Heart left ventricle (tissue), 16 donors: ENCODE measurements at regions not wholly inside any gene's neighbourhood (a gene's known extent, or its start where the extent isn't known, plus 50 kb on each side); places are given as distances from the start of the nearest gene placed in this dataset.

Experiments
- ATAC-seq, 4 donors: fragments of 200-7000 bp; cut with Tn5 transposase; one replicate each; pipeline ENCODE4 v1.9.1; 2020 to 2022; ENCODE audit warnings: moderate library complexity in 4 of 4, mild to moderate bottlenecking in 3 of 4, moderate number of reproducible peaks in 1 of 4
- DNase-seq, 5 donors: peaks; one replicate each; pipeline ENCODE4 v3.0.0-alpha.2; 2020
- H3K27ac ChIP-seq, 12 donors: fragments of 200-600 bp; sonication (generic) in 4 of 12; one replicate each; pipeline versions ENCODE4 v1.5.0 to v1.8.0; 2016 to 2022; ENCODE audit warnings: mild to moderate bottlenecking in 2 of 12
- H3K27me3 ChIP-seq, 9 donors: fragments of 200-600 bp; sonication (generic) in 2 of 9; one replicate each; pipeline versions ENCODE4 v1.5.1 to v1.8.0; 2016 to 2022; ENCODE audit warnings: mild to moderate bottlenecking in 3 of 9
- H3K36me3 ChIP-seq, 9 donors: fragments of 200-600 bp; sonication (generic) in 2 of 9; one replicate each; pipeline versions ENCODE4 v1.5.0 to v1.8.0; 2018 to 2022; ENCODE audit warnings: mild to moderate bottlenecking in 2 of 9
- H3K4me1 ChIP-seq, 12 donors: fragments of 200-600 bp; sonication (generic) in 4 of 12; one replicate each; pipeline versions ENCODE4 v1.5.0 to v1.8.0; 2016 to 2022; ENCODE audit warnings: mild to moderate bottlenecking in 3 of 12
- H3K4me3 ChIP-seq, 12 donors: fragments of 200-600 bp; sonication (generic) in 4 of 12; one replicate each; pipeline versions ENCODE4 v1.5.0 to v1.8.0; 2017 to 2022; ENCODE audit warnings: mild to moderate bottlenecking in 9 of 12, moderate library complexity in 4 of 12
- H3K9me3 ChIP-seq, 12 donors: fragments of 200-600 bp; sonication (generic) in 4 of 12; one replicate each; pipeline versions ENCODE4 v1.5.0 to v1.8.0; 2016 to 2022; ENCODE audit warnings: mild to moderate bottlenecking in 1 of 12
- POLR2A ChIP-seq, 2 donors: fragments of 450-650 bp; IDR thresholded peaks; one replicate each; pipeline ENCODE4 v1.6.1; 2017; ENCODE audit warnings: antibody characterized with exemption in 2 of 2, mild to moderate bottlenecking in 2 of 2, moderate library complexity in 2 of 2
- WGBS, 4 donors: extraction: QIAGEN DNeasy Blood & Tissue Kit in 2 of 4; methylation state at CpG; one replicate each; pipeline versions ENCODE4 v1.1.5 to v1.1.7; 2013 to 2018; 5-methylcytosine and 5-hydroxymethylcytosine counted together
- intact Hi-C, 10 donors: fragments of 100-400 bp; cut with DNase I; formaldehyde crosslinking; loops; one replicate each; pipeline versions ENCODE4 v1.11.1 to v1.14.2; 2022
- TF ChIP-seq, protein P1 (sequence below), 12 donors: fragments of 200-600 bp; sonication (generic) in 4 of 12; IDR thresholded peaks; one replicate each; pipeline versions ENCODE4 v1.5.0 to v1.8.0; 2018 to 2022; ENCODE audit warnings: antibody characterized with exemption in 12 of 12, mild to moderate bottlenecking in 5 of 12
- donor health status: ischemic (EF 13 %, LVEDD 7.1; RV severe dilation, severe dysfunction).
- donor health status: healthy with polysubstance abuse.
- donor health status: DM: no; HTN: yes; CAD: no.
- donor health status: DM: no; HTN: no; CAD: no.
- donor health status: ischemic (EF 25% LVEDD 6.9; RV normal size, moderate dysfunction).
- donor health status: ischemic (EF 25% LVEDD 5.7; RV mildly dilated, moderate dysfunction).
- donor health status: healthy.
- donor health status: DM: yes; HTN: yes; CAD: no.
- donor health status: ischemic (EF 35%, LVEDD 5.7; RV mildly dilated, moderate dysfunction).
- donor health status: nonischemic (EF 11% LVEDD 7.7; RV severe dilation, severe dysfunction).
- donor health status: DM: yes; HTN: yes; CAD: no.
- donor health status: PGD.
- donor health status: ischemic (EF 29% LVEDD 5.4; RV normal size, mild dysfunction).
- donor health status: nonischemic (EF 23%, LVEDD 6.1; RV moderate dilation, normal function).

DNA sequence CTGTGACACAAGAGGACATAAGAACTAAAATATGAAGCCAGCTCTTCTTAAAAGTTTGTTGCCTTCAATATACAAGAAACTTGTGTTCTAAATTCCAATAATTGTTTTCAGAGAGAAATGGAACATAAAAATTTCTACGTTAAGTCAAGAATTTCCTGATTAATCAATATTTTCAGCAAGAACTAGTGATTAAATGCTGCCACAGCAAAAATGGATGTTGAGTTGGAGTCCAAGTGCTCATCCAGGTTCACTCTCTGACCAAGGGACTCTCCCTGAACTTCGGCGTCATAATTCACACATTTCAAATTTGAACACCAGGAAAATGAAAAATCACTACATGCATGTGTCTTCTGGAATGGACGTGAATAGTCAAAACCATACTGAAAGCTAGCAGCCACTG is 1263.6 kb upstream of the GOT2 start:
- Histone ChIP-seq H3K9me3 (peaks cover 0 to 2% (median 0%) of the 10 kb centered on the region in 12 donors), H3K4me1 (no peaks in the 10 kb centered on the region), H3K4me3 (no peak overlapping the region), H3K36me3 (no peaks in the 10 kb centered on the region), H3K27me3 (no peaks in the 10 kb centered on the region), H3K27ac (no peak overlapping the region)
- WGBS, 4 donors, result 89 to 94% (median 91%) methylated on average over 4 of the region's 4 CpGs
- intact Hi-C loops, result no loop called here
- no peak for TF ChIP-seq POLR2A (IDR thresholded peaks at IDR 0.05)
- TF ChIP-seq, protein P1, sequence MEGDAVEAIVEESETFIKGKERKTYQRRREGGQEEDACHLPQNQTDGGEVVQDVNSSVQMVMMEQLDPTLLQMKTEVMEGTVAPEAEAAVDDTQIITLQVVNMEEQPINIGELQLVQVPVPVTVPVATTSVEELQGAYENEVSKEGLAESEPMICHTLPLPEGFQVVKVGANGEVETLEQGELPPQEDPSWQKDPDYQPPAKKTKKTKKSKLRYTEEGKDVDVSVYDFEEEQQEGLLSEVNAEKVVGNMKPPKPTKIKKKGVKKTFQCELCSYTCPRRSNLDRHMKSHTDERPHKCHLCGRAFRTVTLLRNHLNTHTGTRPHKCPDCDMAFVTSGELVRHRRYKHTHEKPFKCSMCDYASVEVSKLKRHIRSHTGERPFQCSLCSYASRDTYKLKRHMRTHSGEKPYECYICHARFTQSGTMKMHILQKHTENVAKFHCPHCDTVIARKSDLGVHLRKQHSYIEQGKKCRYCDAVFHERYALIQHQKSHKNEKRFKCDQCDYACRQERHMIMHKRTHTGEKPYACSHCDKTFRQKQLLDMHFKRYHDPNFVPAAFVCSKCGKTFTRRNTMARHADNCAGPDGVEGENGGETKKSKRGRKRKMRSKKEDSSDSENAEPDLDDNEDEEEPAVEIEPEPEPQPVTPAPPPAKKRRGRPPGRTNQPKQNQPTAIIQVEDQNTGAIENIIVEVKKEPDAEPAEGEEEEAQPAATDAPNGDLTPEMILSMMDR (IDR thresholded peaks at IDR 0.05), result no peak
- DNase-seq (no peak), ATAC-seq (no peak)

DNA sequence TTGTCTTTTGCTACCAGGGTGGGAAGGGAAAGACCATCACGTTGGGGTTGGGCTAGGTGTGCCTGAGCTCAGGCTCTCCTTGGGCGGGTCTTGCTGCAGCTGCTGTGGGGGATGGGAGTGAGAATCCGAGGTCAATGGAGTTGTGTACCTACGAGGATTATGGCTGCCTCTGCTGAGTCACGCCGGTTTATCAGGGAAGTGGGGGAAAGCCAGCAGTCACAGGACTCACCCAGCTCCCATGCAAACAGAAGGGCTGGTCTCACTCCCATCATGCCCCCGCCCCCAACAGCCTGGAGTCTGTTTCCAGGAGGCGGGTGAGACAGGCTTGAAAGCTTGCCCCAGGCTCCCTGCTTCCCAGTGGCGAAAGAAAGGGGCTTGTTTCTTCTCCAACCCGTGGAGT is 1259.0 kb upstream of the GOT2 start:
- Histone ChIP-seq H3K4me1 (no peaks in the 10 kb centered on the region), H3K4me3 (no peak overlapping the region), H3K27me3 (no peaks in the 10 kb centered on the region), H3K27ac (no peak overlapping the region), H3K36me3 (no peaks in the 10 kb centered on the region), H3K9me3 (peaks cover 0 to 32% (median 9%) of the 10 kb centered on the region in 12 donors)
- ATAC-seq (no peak), DNase-seq (no peak)
- intact Hi-C loops, result no loop called here
- 62 to 87% (median 84%) methylated on average over 10 of the region's 10 CpGs for WGBS, 4 donors
- TF ChIP-seq POLR2A (IDR thresholded peaks at IDR 0.05), result no peak
- TF ChIP-seq, protein P1 (IDR thresholded peaks at IDR 0.05), result no peak

DNA sequence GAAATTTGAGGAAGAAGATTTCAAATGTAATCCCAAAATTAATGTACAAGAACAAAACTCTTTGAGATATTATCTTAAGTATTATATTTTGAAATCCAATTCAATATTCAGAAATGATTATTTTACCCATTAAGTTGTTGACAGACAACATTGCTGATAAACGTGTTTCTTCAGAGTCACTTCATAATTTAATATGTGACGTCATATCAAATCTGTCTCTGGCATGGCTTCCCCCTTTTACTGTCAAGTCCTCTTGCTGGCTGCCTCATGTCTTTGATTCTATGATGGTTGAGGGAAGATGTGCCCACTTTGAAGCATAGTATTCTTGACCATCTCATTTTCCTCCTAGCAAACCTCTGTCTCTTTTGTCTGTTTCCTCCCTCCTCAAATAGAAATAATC is 1257.1 kb upstream of the GOT2 start:
- DNase-seq, result no peak
- Histone ChIP-seq H3K36me3 (no peaks in the 10 kb centered on the region), H3K9me3 (peaks cover 0 to 36% (median 11%) of the 10 kb centered on the region in 12 donors), H3K4me3 (no peak overlapping the region), H3K27ac (no peak overlapping the region), H3K4me1 (no peaks in the 10 kb centered on the region), H3K27me3 (no peaks in the 10 kb centered on the region)
- no peak for TF ChIP-seq POLR2A (IDR thresholded peaks at IDR 0.05)
- TF ChIP-seq, protein P1 (IDR thresholded peaks at IDR 0.05), result no peak
- intact Hi-C loops, result no loop called here
- no peak for ATAC-seq
- WGBS, 4 donors, result 40 to 76% (median 66%) methylated on average over 2 of the region's 2 CpGs

DNA sequence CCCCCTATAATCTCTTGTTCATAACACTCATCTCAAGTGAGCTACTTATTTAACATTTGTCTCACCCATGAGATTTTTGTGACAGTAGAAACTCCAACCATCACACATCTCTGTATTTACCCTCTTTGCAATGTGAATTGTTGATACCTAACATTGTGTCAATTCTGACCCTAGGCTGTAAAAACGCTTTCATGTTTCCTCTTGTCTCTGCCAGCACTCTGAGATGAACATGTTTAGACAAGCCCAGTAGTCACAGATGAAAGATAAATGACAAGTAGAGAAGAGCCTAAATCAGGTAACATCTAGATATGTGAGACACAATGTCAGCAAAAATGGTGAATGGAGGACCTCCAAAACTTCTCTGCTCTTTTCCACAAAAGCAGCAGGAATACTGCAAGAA is 1254.5 kb upstream of the GOT2 start:
- intact Hi-C loops, result no loop called here
- no peak overlapping the region for H3K4me3 ChIP-seq
- DNase-seq, result no peak
- H3K36me3 ChIP-seq, result no peaks in the 10 kb centered on the region
- ATAC-seq, result no peak
- no peak for TF ChIP-seq POLR2A (IDR thresholded peaks at IDR 0.05)
- TF ChIP-seq, protein P1 (IDR thresholded peaks at IDR 0.05), result no peak
- 66 to 75% (median 71%) methylated on average over 1 of the region's 1 CpG for WGBS, 4 donors
- peaks cover 0 to 52% (median 16%) of the 10 kb centered on the region in 12 donors for H3K9me3 ChIP-seq
- H3K27ac ChIP-seq, result no peak overlapping the region
- H3K27me3 ChIP-seq, result no peaks in the 10 kb centered on the region
- no peaks in the 10 kb centered on the region for H3K4me1 ChIP-seq
